H9 (cell line): ENCODE measurements at regions not wholly inside any gene's neighbourhood (a gene's known extent, or its start where the extent isn't known, plus 50 kb on each side); places are given as distances from the start of the nearest gene placed in this dataset.

Experiments used
- DNase-seq: peaks from one replicate; pipeline ENCODE4 v3.0.0-alpha.2; 2017
- H2AFZ ChIP-seq: one replicate; pipeline ENCODE4 v1.6.1; 2013; ENCODE audit warnings: mild to moderate bottlenecking, low read length, control low read depth, moderate library complexity
- H2AK5ac ChIP-seq: 2 replicates; pipeline ENCODE4 v1.6.1; 2013; ENCODE audit warnings: low read length, control low read depth, mixed read lengths; ENCODE audit not compliant: insufficient read length
- H2BK120ac ChIP-seq: one replicate; pipeline ENCODE4 v1.6.1; 2013; ENCODE audit warnings: low read depth, mild to moderate bottlenecking, low read length, control low read depth, inconsistent platforms; ENCODE audit not compliant: poor library complexity, severe bottlenecking
- H2BK12ac ChIP-seq: 2 replicates; pipeline ENCODE4 v1.6.1; 2013; ENCODE audit warnings: low read length, control low read depth, mixed read lengths, low read depth; ENCODE audit not compliant: insufficient read length
- H2BK15ac ChIP-seq: 2 replicates; pipeline ENCODE4 v1.6.1; 2013; ENCODE audit warnings: low read depth, low read length, control low read depth
- H2BK20ac ChIP-seq: one replicate; pipeline ENCODE4 v1.6.1; 2013; ENCODE audit warnings: low read depth, mild to moderate bottlenecking, low read length, control low read depth, inconsistent platforms; ENCODE audit not compliant: poor library complexity, severe bottlenecking
- H2BK5ac ChIP-seq: 2 replicates; pipeline ENCODE4 v1.6.1; 2013; ENCODE audit warnings: low read length, control low read depth, mixed read lengths; ENCODE audit not compliant: insufficient read length
- H3K14ac ChIP-seq: 2 replicates; pipeline ENCODE4 v1.6.1; 2013; ENCODE audit warnings: low read length, control low read depth; ENCODE audit not compliant: insufficient read depth
- H3K18ac ChIP-seq: 2 replicates; pipeline ENCODE4 v1.6.1; 2013; ENCODE audit warnings: low read depth, mild to moderate bottlenecking, mixed read lengths, low read length, control low read depth; ENCODE audit not compliant: insufficient read length
- H3K23ac ChIP-seq: 2 replicates; pipeline ENCODE4 v1.6.1; 2013; ENCODE audit warnings: low read length, control low read depth, mixed read lengths, low read depth; ENCODE audit not compliant: insufficient read length
- H3K23me2 ChIP-seq: 2 replicates; pipeline ENCODE4 v1.6.1; 2013; ENCODE audit warnings: low read depth, mild to moderate bottlenecking, mixed read lengths, low read length, control low read depth; ENCODE audit not compliant: insufficient read length, poor library complexity, severe bottlenecking
- H3K27ac ChIP-seq: 2 replicates; pipeline ENCODE4 v1.5.1; 2013; ENCODE audit warnings: low read length, control low read depth, mixed read lengths, low read depth; ENCODE audit not compliant: insufficient read length
- H3K27me3 ChIP-seq: 2 replicates; pipeline ENCODE4 v1.6.1; 2013; ENCODE audit warnings: low read length, control low read depth, inconsistent platforms; ENCODE audit not compliant: insufficient read depth
- H3K4ac ChIP-seq: 2 replicates; pipeline ENCODE4 v1.6.1; 2013; ENCODE audit warnings: low read depth, mild to moderate bottlenecking, control low read depth, inconsistent platforms, low read length, moderate library complexity
- H3K4me1 ChIP-seq: 2 replicates; pipeline ENCODE4 v1.6.1; 2013; ENCODE audit warnings: low read length, control low read depth, inconsistent platforms; ENCODE audit not compliant: insufficient read depth
- H3K4me2 ChIP-seq: 2 replicates; pipeline ENCODE4 v1.6.1; 2013; ENCODE audit warnings: low read length, control low read depth, mixed read lengths; ENCODE audit not compliant: insufficient read length, insufficient read depth
- H3K56ac ChIP-seq: 2 replicates; pipeline ENCODE4 v1.6.1; 2013; ENCODE audit warnings: low read depth, mild to moderate bottlenecking, mixed read lengths, low read length, control low read depth; ENCODE audit not compliant: insufficient read length
- H3K79me1 ChIP-seq: 2 replicates; pipeline ENCODE4 v1.6.1; 2013; ENCODE audit warnings: low read depth, mild to moderate bottlenecking, moderate library complexity, low read length, control low read depth, inconsistent platforms; ENCODE audit not compliant: insufficient read depth, poor library complexity, severe bottlenecking
- H3K79me2 ChIP-seq: 2 replicates; pipeline ENCODE4 v1.6.1; 2013; ENCODE audit warnings: low read length, control low read depth, inconsistent platforms; ENCODE audit not compliant: insufficient read depth
- H3K9ac ChIP-seq: 2 replicates; pipeline ENCODE4 v1.6.1; 2013; ENCODE audit warnings: low read length, control low read depth, mixed read lengths; ENCODE audit not compliant: insufficient read length; ENCODE audit errors: extremely low read depth
- H3K9me3 ChIP-seq: one replicate; pipeline ENCODE4 v1.6.1; 2013; ENCODE audit warnings: low read depth, low read length, inconsistent platforms; ENCODE audit not compliant: control insufficient read depth
- H3T11ph ChIP-seq: one replicate; pipeline ENCODE4 v1.6.1; 2013; ENCODE audit warnings: mild to moderate bottlenecking, low read length, control low read depth, inconsistent platforms
- H4K20me1 ChIP-seq: one replicate; pipeline ENCODE4 v1.6.1; 2013; ENCODE audit not compliant: control insufficient read depth, insufficient read length, insufficient read depth
- H4K5ac ChIP-seq: 2 replicates; pipeline ENCODE4 v1.6.1; 2013; ENCODE audit warnings: low read depth, mild to moderate bottlenecking, mixed read lengths, low read length, control low read depth; ENCODE audit not compliant: insufficient read length
- H4K8ac ChIP-seq: replicated peaks from 2 replicates; pipeline ENCODE4 v1.6.1; 2013; ENCODE audit warnings: low read length, control low read depth, mixed read lengths, low read depth; ENCODE audit not compliant: insufficient read length
- H4K91ac ChIP-seq: 2 replicates; pipeline ENCODE4 v1.6.1; 2013; ENCODE audit warnings: low read depth, mild to moderate bottlenecking, moderate library complexity, mixed read lengths, low read length, control low read depth; ENCODE audit not compliant: insufficient read length
- H3K27ac Mint-ChIP-seq, 3 experiments: 2 replicates in 2 of 3; 3 replicates in 1 of 3; pipeline ENCODE4 v1.8.0; 2020 to 2021; ENCODE audit warnings: mixed read lengths in 3 of 3, mild to moderate bottlenecking in 1 of 3, moderate library complexity in 1 of 3
- H3K27me3 Mint-ChIP-seq: 2 replicates; pipeline ENCODE4 v1.8.0; 2021; ENCODE audit warnings: low read depth, mild to moderate bottlenecking, moderate library complexity, mixed read lengths
- H3K36me3 Mint-ChIP-seq, 3 experiments: 2 replicates in 2 of 3; 3 replicates in 1 of 3; pipeline ENCODE4 v1.8.0; 2020 to 2021; ENCODE audit warnings: low read depth in 3 of 3, mixed read lengths in 3 of 3; ENCODE audit not compliant: insufficient read depth in 1 of 3
- H3K4me1 Mint-ChIP-seq, 2 experiments: 2 replicates each; pipeline ENCODE4 v1.8.0; 2020; ENCODE audit warnings: mixed read lengths in 2 of 2
- H3K4me3 Mint-ChIP-seq, 2 experiments: 2 replicates in 1 of 2; 3 replicates in 1 of 2; pipeline ENCODE4 v1.8.0; 2020 to 2021; ENCODE audit warnings: mild to moderate bottlenecking in 2 of 2, mixed read lengths in 2 of 2, moderate library complexity in 1 of 2
- H3K9me3 Mint-ChIP-seq, 2 experiments: 2 replicates in 1 of 2; 3 replicates in 1 of 2; pipeline ENCODE4 v1.8.0; 2020; ENCODE audit warnings: mild to moderate bottlenecking in 2 of 2, mixed read lengths in 2 of 2, moderate library complexity in 1 of 2
- WGBS: extraction: QIAGEN DNeasy Blood & Tissue Kit; methylation state at CpG from one replicate; pipeline ENCODE4 v1.1.7; 2013; ENCODE audit warnings: missing lambda C conversion rate, low lambda C conversion rate, mixed read lengths; ENCODE audit not compliant: insufficient read length; ENCODE audit errors: extremely low coverage; 5-methylcytosine and 5-hydroxymethylcytosine counted together
- TF ChIP-seq, protein P1 (sequence below): fragments of 200-600 bp; sonication (generic); conservative IDR thresholded peaks from 3 replicates; pipeline ENCODE4 v1.8.0; 2021; ENCODE audit warnings: antibody characterized with exemption, mild to moderate bottlenecking

DNA sequence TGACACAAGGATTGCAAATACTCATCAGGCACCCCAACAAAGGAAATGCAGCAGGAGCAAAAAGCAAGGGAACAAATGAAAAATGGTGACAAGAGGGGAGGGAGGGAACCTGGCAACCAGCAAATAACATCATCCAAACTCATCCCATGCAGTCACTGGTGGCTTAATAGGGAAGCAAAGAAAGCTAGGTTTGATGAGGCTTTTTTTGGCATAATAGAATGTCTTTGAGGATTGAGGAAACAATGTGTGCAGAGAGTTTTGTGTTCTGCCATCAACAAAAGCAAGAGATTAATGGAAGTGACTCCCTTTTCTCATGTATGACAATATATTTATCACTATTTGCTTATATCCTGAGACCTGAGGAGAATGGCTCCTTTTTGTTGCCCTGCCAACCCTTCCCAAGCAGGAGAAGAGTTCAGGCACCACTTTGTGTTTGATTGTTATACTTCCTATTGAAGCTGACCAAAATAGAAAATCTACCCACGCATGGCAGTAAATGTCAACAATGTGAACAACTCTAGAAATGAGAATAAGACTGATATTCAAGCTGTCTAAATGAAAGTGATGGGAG lies 375.7 kb downstream of the CAAP1 start:
- Histone ChIP-seq H3K23me2 (no peaks in the 10 kb centered on the region), H2BK20ac (no peak overlapping the region), H3K9ac (no peak overlapping the region), H4K20me1 (no peaks in the 10 kb centered on the region), H3T11ph (no peak overlapping the region), H3K14ac (no peak overlapping the region), H2AFZ (no peak overlapping the region), H3K4me1 (no peaks in the 10 kb centered on the region), H3K4ac (no peak overlapping the region), H4K5ac (no peak overlapping the region), H3K4me2 (no peak overlapping the region), H2BK5ac (no peak overlapping the region), H3K9me3 (no peaks in the 10 kb centered on the region), H3K27me3 (no peaks in the 10 kb centered on the region), H3K79me1 (no peaks in the 10 kb centered on the region), H4K91ac (no peak overlapping the region), H2BK15ac (no peak overlapping the region), H3K56ac (no peak overlapping the region), H4K8ac (no peak overlapping the region), H3K79me2 (no peaks in the 10 kb centered on the region), H2BK12ac (no peak overlapping the region), H2BK120ac (no peak overlapping the region), H3K23ac (no peak overlapping the region), H2AK5ac (no peak overlapping the region), H3K18ac (no peak overlapping the region), H3K27ac (no peak overlapping the region)
- Mint-ChIP-seq H3K27me3 (no peaks in the 10 kb centered on the region; the same call in 1 of the 2 replicates), H3K4me1 (peaks cover 0 to 3% of the 10 kb centered on the region in 2 experiments; a peak in 1 of 4 replicates), H3K36me3 (no peaks in the 10 kb centered on the region), H3K27ac (no peak overlapping the region), H3K9me3 (no peaks in the 10 kb centered on the region), H3K4me3 (no peak overlapping the region)
- WGBS, result no CpG with 5 or more reads among the region's 1 CpG
- DNase-seq, result no peak
- TF ChIP-seq, protein P1, sequence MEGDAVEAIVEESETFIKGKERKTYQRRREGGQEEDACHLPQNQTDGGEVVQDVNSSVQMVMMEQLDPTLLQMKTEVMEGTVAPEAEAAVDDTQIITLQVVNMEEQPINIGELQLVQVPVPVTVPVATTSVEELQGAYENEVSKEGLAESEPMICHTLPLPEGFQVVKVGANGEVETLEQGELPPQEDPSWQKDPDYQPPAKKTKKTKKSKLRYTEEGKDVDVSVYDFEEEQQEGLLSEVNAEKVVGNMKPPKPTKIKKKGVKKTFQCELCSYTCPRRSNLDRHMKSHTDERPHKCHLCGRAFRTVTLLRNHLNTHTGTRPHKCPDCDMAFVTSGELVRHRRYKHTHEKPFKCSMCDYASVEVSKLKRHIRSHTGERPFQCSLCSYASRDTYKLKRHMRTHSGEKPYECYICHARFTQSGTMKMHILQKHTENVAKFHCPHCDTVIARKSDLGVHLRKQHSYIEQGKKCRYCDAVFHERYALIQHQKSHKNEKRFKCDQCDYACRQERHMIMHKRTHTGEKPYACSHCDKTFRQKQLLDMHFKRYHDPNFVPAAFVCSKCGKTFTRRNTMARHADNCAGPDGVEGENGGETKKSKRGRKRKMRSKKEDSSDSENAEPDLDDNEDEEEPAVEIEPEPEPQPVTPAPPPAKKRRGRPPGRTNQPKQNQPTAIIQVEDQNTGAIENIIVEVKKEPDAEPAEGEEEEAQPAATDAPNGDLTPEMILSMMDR, result no peak
